ENCODE measurements at regions not wholly inside any gene's neighbourhood (a gene's known extent, or its start where the extent isn't known, plus 50 kb on each side); places are given as distances from the start of the nearest gene placed in this dataset.

GRCh38 chr12:4133636-4134447 lies 139.7 kb upstream of the CCND2 start:
- no peak for DNase-seq

DNA sequence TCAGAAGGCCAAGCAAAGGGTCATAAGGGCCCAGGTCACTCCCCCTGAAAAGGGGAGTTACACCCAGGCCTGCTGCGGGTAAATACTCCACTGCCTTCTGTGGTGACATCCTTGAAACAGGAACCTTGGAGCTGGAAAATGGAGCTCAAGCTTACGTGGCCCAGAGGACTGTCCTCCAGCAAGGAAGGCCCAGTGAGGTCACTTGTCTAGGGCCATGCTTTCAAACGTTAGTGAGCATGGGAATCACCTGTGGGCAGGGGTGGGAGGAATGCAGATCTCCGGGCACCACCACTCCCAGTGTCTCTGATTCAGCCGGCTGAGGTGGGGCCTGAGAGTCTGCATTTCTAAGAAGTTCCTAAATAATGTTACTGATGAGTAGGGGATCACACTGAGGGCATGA lies 140.5 kb upstream of the CCND2 start:
- no peak for DNase-seq

DNA sequence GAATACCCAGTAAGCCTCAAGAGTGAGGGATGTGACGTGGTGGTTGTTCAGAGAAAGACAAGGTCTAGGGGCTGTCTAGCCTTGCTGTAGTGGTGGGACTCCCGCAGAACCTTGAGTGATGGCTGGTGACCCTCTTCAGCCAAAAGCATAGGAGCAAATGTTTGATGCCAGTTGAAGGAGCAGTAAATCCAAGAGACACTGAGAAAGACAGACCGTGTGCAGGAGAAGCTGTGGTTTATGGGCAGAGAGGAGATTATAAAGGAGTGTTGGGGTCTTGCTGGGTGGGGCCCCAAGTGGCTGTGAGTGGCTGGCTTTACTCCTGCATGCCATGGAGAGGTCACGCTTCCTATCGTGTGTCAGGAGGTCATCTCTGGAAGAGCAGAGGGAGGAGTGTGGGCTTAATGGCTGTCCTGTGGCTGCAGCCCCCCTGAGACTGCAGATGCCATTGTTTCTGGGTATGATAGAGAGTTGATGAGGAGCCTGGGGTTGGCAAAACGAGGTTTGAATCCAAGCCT lies 152.0 kb upstream of the CCND2 start:
- no peak for DNase-seq

GRCh38 chr12:4120316-4120917 lies 153.1 kb upstream of the CCND2 start:
- DNase-seq: no peak

DNA sequence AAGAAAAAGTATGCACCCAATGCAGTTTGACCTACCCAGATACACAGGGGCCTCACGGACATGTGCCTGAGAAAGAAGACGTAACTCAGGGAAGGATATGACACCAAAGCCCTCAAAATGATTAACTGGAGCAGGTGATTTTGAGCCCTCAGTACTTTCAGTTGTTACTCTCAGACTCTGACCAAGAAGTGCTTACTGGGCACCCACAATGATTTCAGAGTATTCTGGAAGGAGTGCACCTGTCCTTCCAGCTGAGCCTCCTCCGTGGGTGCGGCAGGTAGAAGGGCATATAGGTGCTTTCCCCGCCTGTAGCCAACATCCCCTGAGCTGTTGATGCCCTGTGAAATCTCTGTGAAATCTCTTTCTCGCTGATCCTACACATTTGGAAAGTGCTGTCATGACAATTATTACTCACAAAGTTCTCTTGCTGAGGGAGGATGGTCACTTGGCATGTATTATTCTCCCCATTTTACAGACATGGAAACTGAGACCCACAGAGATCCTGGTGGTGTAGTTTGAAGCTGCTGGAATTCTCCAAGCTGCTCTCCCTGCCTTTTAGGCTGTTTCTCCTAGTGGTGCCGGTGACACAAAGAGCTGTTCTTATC lies 154.3 kb upstream of the CCND2 start:
- DNase-seq: peak; percentile 27 to 41

DNA sequence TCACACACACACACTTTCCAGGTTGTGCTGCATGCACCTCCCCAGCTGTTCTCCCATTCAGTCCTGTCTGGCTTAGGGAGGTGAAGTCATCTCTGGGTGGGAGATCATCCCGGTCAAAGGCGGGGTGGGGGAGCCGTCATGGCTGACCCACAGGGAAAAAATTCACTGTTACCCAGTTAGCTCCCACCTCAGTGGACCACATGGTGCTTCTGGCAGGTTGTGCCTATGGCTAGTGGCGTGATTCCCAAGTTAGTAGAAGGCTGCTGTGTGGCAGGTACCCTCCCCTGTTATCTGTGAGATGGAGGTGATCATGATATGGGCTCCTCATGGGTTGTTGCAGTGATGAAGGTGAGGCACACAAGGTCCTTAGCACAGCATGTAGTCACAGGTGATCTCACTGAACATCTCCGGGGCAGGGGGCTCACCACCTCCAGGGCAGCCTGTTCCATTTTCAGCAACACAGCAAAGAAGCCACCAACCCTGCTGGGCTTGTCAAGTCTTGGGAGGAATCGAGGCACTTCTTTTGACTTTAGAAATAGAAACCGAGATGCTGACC lies 154.9 kb upstream of the CCND2 start:
- DNase-seq: no peak

DNA sequence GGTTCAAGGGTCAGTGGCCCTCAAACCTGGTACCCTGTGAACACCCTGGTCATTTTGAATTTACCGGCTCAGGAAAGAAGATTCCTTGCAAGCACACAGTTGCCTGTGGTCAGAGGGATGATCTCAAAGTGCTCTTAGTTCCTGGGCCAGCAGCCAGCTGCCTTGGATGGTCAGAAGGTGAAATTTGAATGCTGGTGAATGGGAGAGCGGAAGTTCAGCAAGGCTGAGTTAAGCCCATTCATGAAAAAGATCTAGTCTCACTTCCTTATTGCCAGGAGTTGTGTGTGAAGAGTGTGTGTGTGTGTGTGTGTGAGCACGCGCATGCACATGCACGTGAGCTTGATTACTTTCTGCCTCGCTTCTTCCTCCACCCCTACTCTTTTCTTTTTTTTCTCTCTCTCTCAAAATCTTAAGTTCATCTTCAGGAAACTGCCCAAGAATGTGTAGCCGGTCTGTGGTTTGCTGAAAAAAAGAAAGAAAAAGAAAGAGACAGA lies 155.5 kb upstream of the CCND2 start:
- DNase-seq: peak; percentile 35 to 62

DNA sequence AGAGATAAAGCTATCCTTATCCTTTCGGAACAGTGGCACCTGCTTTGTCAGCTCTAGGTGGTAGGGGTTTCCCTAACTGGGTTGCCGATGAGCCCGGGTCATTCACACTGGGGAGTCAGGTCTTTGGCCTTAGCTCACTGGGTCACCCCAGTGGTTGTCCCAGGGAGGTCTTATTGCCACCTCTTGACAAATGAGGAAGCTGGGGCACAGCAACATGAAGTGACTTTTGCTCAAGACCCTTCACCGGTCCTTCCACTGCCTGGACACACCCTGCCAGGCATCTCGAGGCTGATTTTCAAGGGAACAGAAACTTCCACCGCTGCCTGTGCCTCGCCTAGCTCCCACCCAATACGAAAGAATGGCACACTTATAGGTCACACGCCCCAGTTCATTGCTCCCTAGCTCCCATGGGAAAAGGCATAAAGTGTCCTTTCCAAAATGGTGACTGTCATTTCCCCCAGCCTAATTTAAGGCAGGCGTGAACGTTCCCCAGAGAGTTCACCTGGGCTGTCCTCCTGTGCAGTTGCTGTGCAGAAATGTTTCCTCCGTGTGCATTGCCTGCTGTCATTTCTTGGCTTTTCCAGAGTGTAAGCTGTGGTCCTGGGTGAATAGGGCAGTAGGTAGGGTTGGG lies 156.1 kb upstream of the CCND2 start:
- no peak for DNase-seq

- no peak for DNase-seq
These were observed 157.1 kb upstream of the CCND2 start for GRCh38 chr12:4116251-4117111.

GRCh38 chr12:4115570-4115969 lies 158.0 kb upstream of the CCND2 start:
- DNase-seq: no peak

- peak; percentile 10 to 51 for DNase-seq
These were observed 158.6 kb upstream of the CCND2 start for GRCh38 chr12:4114986-4115385.

DNA sequence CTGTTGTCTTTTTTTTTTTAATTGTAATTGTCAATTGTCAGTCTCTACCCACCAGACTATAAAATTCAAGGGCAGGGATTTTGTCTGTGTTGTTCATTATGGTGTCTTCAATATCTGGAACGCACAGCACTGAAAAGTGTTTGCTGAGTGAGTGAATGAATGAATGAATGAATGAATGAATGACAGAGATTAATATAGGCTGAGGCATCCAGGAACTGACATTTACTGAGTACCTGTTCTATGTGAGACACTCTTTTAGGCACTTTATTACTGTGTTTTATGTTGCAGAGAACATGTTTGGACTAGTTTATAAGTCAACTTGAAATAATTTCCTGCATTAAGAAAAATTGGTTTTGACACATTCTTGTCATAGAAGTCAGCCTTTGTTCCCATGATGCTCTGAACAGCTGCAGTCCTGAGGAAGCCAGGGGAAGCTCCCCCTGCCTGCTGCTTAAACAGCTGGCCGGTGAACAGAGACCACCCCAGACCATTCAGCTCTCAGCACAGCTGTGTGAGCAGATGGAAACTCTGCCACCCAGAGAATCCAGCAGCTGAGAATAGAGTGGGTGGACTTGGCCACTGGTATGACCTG lies 160.7 kb upstream of the CCND2 start:
- no peak for DNase-seq

DNA sequence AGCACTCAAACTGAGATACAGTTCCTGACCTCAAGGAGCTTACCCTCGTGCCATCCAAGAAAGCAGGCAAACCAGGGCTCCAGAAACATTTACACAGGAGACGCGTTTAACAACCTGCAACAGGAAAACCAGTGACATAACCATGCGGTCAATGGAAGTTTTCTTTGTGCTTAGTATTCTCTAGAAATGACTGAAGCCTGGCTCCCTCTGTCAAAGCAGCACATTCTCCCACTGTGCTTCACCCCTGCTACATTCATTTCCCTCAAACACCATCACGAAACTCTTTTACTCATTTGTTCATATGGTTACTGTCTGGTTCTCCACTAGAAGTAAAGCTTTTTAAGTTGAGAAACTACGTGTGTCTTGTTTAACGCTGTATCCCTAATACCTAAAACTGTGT lies 161.3 kb upstream of the CCND2 start:
- no peak for DNase-seq

- DNase-seq: no peak
These were observed 162.6 kb upstream of the CCND2 start for GRCh38 chr12:4111010-4111409.

- no peak for DNase-seq
These were observed 163.7 kb upstream of the CCND2 start for GRCh38 chr12:4109826-4110225.

GRCh38 chr12:4108803-4109345 lies 164.7 kb upstream of the CCND2 start:
- DNase-seq: no peak

- DNase-seq: no peak
These were observed 165.5 kb upstream of the CCND2 start for GRCh38 chr12:4107911-4108697.

DNA sequence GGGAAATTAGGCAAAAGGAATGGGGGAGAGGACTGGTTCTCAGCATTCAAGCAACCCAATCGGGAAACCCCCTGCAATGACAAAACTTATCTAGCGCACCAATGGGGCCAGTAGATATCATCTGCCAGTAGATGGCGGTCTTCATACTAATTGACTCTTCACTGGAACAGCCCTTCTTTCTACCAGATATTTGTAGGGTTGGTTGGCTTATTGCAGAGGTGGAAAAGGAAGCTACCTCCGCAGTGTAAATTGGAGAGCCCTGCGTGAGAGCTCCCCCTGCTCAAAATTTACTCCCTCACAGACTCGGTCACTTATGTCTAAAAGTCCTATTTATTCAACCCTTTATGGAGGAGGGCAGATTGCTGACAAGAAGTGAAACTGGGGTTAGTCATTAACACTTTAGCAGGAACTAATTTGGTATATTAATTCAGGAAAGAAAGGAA lies 166.1 kb upstream of the CCND2 start:
- peak; percentile 84 to 90 for DNase-seq

DNA sequence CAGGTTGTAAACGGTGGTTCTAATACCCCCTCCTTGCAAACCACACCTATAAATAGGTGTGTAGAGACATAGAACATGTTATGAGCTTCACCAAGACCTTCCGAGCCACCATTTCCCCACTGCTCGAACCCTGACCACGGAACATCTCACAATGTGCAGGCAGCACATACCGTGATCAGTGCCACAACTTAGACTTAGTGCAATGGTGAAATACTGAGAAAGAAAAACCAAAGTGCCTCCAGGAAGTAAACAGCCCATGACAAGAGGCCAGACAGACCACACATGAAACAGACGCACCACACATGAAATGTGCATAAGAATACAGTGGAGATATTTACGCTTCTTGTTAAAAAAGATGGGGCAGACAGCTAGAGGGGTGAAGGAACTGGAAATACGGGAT lies 166.9 kb upstream of the CCND2 start:
- no peak for DNase-seq

- no peak for DNase-seq
These were observed 168.8 kb upstream of the CCND2 start for GRCh38 chr12:4104722-4105244.

Measured in CD4-positive, alpha-beta T cell treated with Interleukin-1 beta for 1 hour (primary cell).